H9 (cell line): ENCODE measurements at regions not wholly inside any gene's neighbourhood (a gene's known extent, or its start where the extent isn't known, plus 50 kb on each side); places are given as distances from the start of the nearest gene placed in this dataset.

Experiments used
- DNase-seq: peaks from one replicate; pipeline ENCODE4 v3.0.0-alpha.2; 2017
- H2AFZ ChIP-seq: one replicate; pipeline ENCODE4 v1.6.1; 2013; ENCODE audit warnings: mild to moderate bottlenecking, low read length, control low read depth, moderate library complexity
- H2AK5ac ChIP-seq: 2 replicates; pipeline ENCODE4 v1.6.1; 2013; ENCODE audit warnings: low read length, control low read depth, mixed read lengths; ENCODE audit not compliant: insufficient read length
- H2BK120ac ChIP-seq: one replicate; pipeline ENCODE4 v1.6.1; 2013; ENCODE audit warnings: low read depth, mild to moderate bottlenecking, low read length, control low read depth, inconsistent platforms; ENCODE audit not compliant: poor library complexity, severe bottlenecking
- H2BK12ac ChIP-seq: 2 replicates; pipeline ENCODE4 v1.6.1; 2013; ENCODE audit warnings: low read length, control low read depth, mixed read lengths, low read depth; ENCODE audit not compliant: insufficient read length
- H2BK15ac ChIP-seq: 2 replicates; pipeline ENCODE4 v1.6.1; 2013; ENCODE audit warnings: low read depth, low read length, control low read depth
- H2BK20ac ChIP-seq: one replicate; pipeline ENCODE4 v1.6.1; 2013; ENCODE audit warnings: low read depth, mild to moderate bottlenecking, low read length, control low read depth, inconsistent platforms; ENCODE audit not compliant: poor library complexity, severe bottlenecking
- H2BK5ac ChIP-seq: 2 replicates; pipeline ENCODE4 v1.6.1; 2013; ENCODE audit warnings: low read length, control low read depth, mixed read lengths; ENCODE audit not compliant: insufficient read length
- H3K14ac ChIP-seq: 2 replicates; pipeline ENCODE4 v1.6.1; 2013; ENCODE audit warnings: low read length, control low read depth; ENCODE audit not compliant: insufficient read depth
- H3K18ac ChIP-seq: 2 replicates; pipeline ENCODE4 v1.6.1; 2013; ENCODE audit warnings: low read depth, mild to moderate bottlenecking, mixed read lengths, low read length, control low read depth; ENCODE audit not compliant: insufficient read length
- H3K23ac ChIP-seq: 2 replicates; pipeline ENCODE4 v1.6.1; 2013; ENCODE audit warnings: low read length, control low read depth, mixed read lengths, low read depth; ENCODE audit not compliant: insufficient read length
- H3K23me2 ChIP-seq: 2 replicates; pipeline ENCODE4 v1.6.1; 2013; ENCODE audit warnings: low read depth, mild to moderate bottlenecking, mixed read lengths, low read length, control low read depth; ENCODE audit not compliant: insufficient read length, poor library complexity, severe bottlenecking
- H3K27ac ChIP-seq: 2 replicates; pipeline ENCODE4 v1.5.1; 2013; ENCODE audit warnings: low read length, control low read depth, mixed read lengths, low read depth; ENCODE audit not compliant: insufficient read length
- H3K27me3 ChIP-seq: 2 replicates; pipeline ENCODE4 v1.6.1; 2013; ENCODE audit warnings: low read length, control low read depth, inconsistent platforms; ENCODE audit not compliant: insufficient read depth
- H3K4ac ChIP-seq: 2 replicates; pipeline ENCODE4 v1.6.1; 2013; ENCODE audit warnings: low read depth, mild to moderate bottlenecking, control low read depth, inconsistent platforms, low read length, moderate library complexity
- H3K4me1 ChIP-seq: 2 replicates; pipeline ENCODE4 v1.6.1; 2013; ENCODE audit warnings: low read length, control low read depth, inconsistent platforms; ENCODE audit not compliant: insufficient read depth
- H3K4me2 ChIP-seq: 2 replicates; pipeline ENCODE4 v1.6.1; 2013; ENCODE audit warnings: low read length, control low read depth, mixed read lengths; ENCODE audit not compliant: insufficient read length, insufficient read depth
- H3K56ac ChIP-seq: 2 replicates; pipeline ENCODE4 v1.6.1; 2013; ENCODE audit warnings: low read depth, mild to moderate bottlenecking, mixed read lengths, low read length, control low read depth; ENCODE audit not compliant: insufficient read length
- H3K79me1 ChIP-seq: 2 replicates; pipeline ENCODE4 v1.6.1; 2013; ENCODE audit warnings: low read depth, mild to moderate bottlenecking, moderate library complexity, low read length, control low read depth, inconsistent platforms; ENCODE audit not compliant: insufficient read depth, poor library complexity, severe bottlenecking
- H3K79me2 ChIP-seq: 2 replicates; pipeline ENCODE4 v1.6.1; 2013; ENCODE audit warnings: low read length, control low read depth, inconsistent platforms; ENCODE audit not compliant: insufficient read depth
- H3K9ac ChIP-seq: 2 replicates; pipeline ENCODE4 v1.6.1; 2013; ENCODE audit warnings: low read length, control low read depth, mixed read lengths; ENCODE audit not compliant: insufficient read length; ENCODE audit errors: extremely low read depth
- H3K9me3 ChIP-seq: one replicate; pipeline ENCODE4 v1.6.1; 2013; ENCODE audit warnings: low read depth, low read length, inconsistent platforms; ENCODE audit not compliant: control insufficient read depth
- H3T11ph ChIP-seq: one replicate; pipeline ENCODE4 v1.6.1; 2013; ENCODE audit warnings: mild to moderate bottlenecking, low read length, control low read depth, inconsistent platforms
- H4K20me1 ChIP-seq: one replicate; pipeline ENCODE4 v1.6.1; 2013; ENCODE audit not compliant: control insufficient read depth, insufficient read length, insufficient read depth
- H4K5ac ChIP-seq: 2 replicates; pipeline ENCODE4 v1.6.1; 2013; ENCODE audit warnings: low read depth, mild to moderate bottlenecking, mixed read lengths, low read length, control low read depth; ENCODE audit not compliant: insufficient read length
- H4K8ac ChIP-seq: replicated peaks from 2 replicates; pipeline ENCODE4 v1.6.1; 2013; ENCODE audit warnings: low read length, control low read depth, mixed read lengths, low read depth; ENCODE audit not compliant: insufficient read length
- H4K91ac ChIP-seq: 2 replicates; pipeline ENCODE4 v1.6.1; 2013; ENCODE audit warnings: low read depth, mild to moderate bottlenecking, moderate library complexity, mixed read lengths, low read length, control low read depth; ENCODE audit not compliant: insufficient read length
- H3K27ac Mint-ChIP-seq, 3 experiments: 2 replicates in 2 of 3; 3 replicates in 1 of 3; pipeline ENCODE4 v1.8.0; 2020 to 2021; ENCODE audit warnings: mixed read lengths in 3 of 3, mild to moderate bottlenecking in 1 of 3, moderate library complexity in 1 of 3
- H3K27me3 Mint-ChIP-seq: 2 replicates; pipeline ENCODE4 v1.8.0; 2021; ENCODE audit warnings: low read depth, mild to moderate bottlenecking, moderate library complexity, mixed read lengths
- H3K36me3 Mint-ChIP-seq, 3 experiments: 2 replicates in 2 of 3; 3 replicates in 1 of 3; pipeline ENCODE4 v1.8.0; 2020 to 2021; ENCODE audit warnings: low read depth in 3 of 3, mixed read lengths in 3 of 3; ENCODE audit not compliant: insufficient read depth in 1 of 3
- H3K4me1 Mint-ChIP-seq, 2 experiments: 2 replicates each; pipeline ENCODE4 v1.8.0; 2020; ENCODE audit warnings: mixed read lengths in 2 of 2
- H3K4me3 Mint-ChIP-seq, 2 experiments: 2 replicates in 1 of 2; 3 replicates in 1 of 2; pipeline ENCODE4 v1.8.0; 2020 to 2021; ENCODE audit warnings: mild to moderate bottlenecking in 2 of 2, mixed read lengths in 2 of 2, moderate library complexity in 1 of 2
- H3K9me3 Mint-ChIP-seq, 2 experiments: 2 replicates in 1 of 2; 3 replicates in 1 of 2; pipeline ENCODE4 v1.8.0; 2020; ENCODE audit warnings: mild to moderate bottlenecking in 2 of 2, mixed read lengths in 2 of 2, moderate library complexity in 1 of 2
- WGBS: extraction: QIAGEN DNeasy Blood & Tissue Kit; methylation state at CpG from one replicate; pipeline ENCODE4 v1.1.7; 2013; ENCODE audit warnings: missing lambda C conversion rate, low lambda C conversion rate, mixed read lengths; ENCODE audit not compliant: insufficient read length; ENCODE audit errors: extremely low coverage; 5-methylcytosine and 5-hydroxymethylcytosine counted together
- TF ChIP-seq, protein P1 (sequence below): fragments of 200-600 bp; sonication (generic); conservative IDR thresholded peaks from 3 replicates; pipeline ENCODE4 v1.8.0; 2021; ENCODE audit warnings: antibody characterized with exemption, mild to moderate bottlenecking

DNA sequence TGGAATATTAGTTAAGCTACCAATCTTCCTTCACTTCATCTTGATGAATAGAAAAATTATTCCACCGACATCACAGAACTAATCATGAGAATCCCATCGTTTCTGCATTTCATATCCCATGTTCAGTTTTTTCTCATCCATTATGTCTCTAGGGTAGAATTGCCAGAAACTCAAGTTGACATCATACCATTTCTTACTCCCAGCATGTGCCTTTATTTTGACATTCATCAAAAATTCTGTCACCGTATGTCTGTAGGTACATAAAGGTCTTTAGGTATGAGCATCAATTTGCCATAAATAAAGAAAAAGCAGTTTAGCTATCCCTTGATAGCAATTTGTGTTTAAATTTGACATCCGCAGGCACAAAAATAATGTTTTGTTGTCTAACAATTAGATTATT lies 175.5 kb upstream of the ROBO2 start:
- Histone ChIP-seq H3K27me3 (no peaks in the 10 kb centered on the region), H3K23ac (no peak overlapping the region), H3K9me3 (no peaks in the 10 kb centered on the region), H3K4ac (no peak overlapping the region), H2BK15ac (no peak overlapping the region), H3K79me2 (no peaks in the 10 kb centered on the region), H4K20me1 (no peaks in the 10 kb centered on the region), H3K79me1 (no peaks in the 10 kb centered on the region), H2BK5ac (no peak overlapping the region), H3K27ac (no peak overlapping the region), H2BK120ac (no peak overlapping the region), H3K4me1 (no peaks in the 10 kb centered on the region), H4K5ac (no peak overlapping the region), H2BK12ac (no peak overlapping the region), H3K4me2 (no peak overlapping the region), H3K18ac (no peak overlapping the region), H3K23me2 (no peaks in the 10 kb centered on the region), H2AFZ (no peak overlapping the region), H4K8ac (no peak overlapping the region), H3T11ph (no peak overlapping the region), H2AK5ac (no peak overlapping the region), H4K91ac (no peak overlapping the region), H2BK20ac (no peak overlapping the region), H3K14ac (no peak overlapping the region), H3K56ac (no peak overlapping the region), H3K9ac (no peak overlapping the region)
- Mint-ChIP-seq H3K36me3 (no peaks in the 10 kb centered on the region; a peak in 1 of 7 replicates), H3K4me3 (no peak overlapping the region), H3K27ac (no peak overlapping the region), H3K4me1 (no peaks in the 10 kb centered on the region), H3K27me3 (no peaks in the 10 kb centered on the region), H3K9me3 (no peaks in the 10 kb centered on the region)
- no CpG with 5 or more reads among the region's 4 CpGs for WGBS
- TF ChIP-seq, protein P1, sequence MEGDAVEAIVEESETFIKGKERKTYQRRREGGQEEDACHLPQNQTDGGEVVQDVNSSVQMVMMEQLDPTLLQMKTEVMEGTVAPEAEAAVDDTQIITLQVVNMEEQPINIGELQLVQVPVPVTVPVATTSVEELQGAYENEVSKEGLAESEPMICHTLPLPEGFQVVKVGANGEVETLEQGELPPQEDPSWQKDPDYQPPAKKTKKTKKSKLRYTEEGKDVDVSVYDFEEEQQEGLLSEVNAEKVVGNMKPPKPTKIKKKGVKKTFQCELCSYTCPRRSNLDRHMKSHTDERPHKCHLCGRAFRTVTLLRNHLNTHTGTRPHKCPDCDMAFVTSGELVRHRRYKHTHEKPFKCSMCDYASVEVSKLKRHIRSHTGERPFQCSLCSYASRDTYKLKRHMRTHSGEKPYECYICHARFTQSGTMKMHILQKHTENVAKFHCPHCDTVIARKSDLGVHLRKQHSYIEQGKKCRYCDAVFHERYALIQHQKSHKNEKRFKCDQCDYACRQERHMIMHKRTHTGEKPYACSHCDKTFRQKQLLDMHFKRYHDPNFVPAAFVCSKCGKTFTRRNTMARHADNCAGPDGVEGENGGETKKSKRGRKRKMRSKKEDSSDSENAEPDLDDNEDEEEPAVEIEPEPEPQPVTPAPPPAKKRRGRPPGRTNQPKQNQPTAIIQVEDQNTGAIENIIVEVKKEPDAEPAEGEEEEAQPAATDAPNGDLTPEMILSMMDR = no peak
- DNase-seq = no peak
